Liver (tissue), 3 donors: ENCODE measurements at regions not wholly inside any gene's neighbourhood (a gene's known extent, or its start where the extent isn't known, plus 50 kb on each side); places are given as distances from the start of the nearest gene placed in this dataset.
"Not testable (repeated sequence)": the region's sequence is repeated elsewhere in the genome, so short reads cannot be mapped to it uniquely, and the experiment has no call there.

Source experiments
- ATF3 ChIP-seq: IDR thresholded peaks from 2 replicates; pipeline ENCODE4 v1.6.1; 2016; ENCODE audit warnings: antibody characterized with exemption
- CTCF ChIP-seq: fragments of 150-350 bp; IDR thresholded peaks from 2 replicates; pipeline ENCODE4 v1.5.1; 2017; ENCODE audit warnings: improper control_type of control experiment, low read depth, low read length; ENCODE audit not compliant: missing input control
- FOXA1 ChIP-seq: IDR thresholded peaks from 2 replicates; pipeline ENCODE4 v1.6.1; 2016; ENCODE audit warnings: antibody characterized with exemption
- HNF4A ChIP-seq, 2 donors: conservative IDR thresholded peaks; 2 replicates each; pipeline ENCODE4 v1.6.1; 2016; ENCODE audit warnings: antibody characterized with exemption in 2 of 2, mild to moderate bottlenecking in 2 of 2
- HNF4G ChIP-seq: IDR thresholded peaks from 2 replicates; pipeline ENCODE4 v1.6.1; 2016; ENCODE audit warnings: antibody characterized with exemption
- JUND ChIP-seq, 2 donors: IDR thresholded peaks; 2 replicates each; pipeline ENCODE4 v1.6.1; 2016; ENCODE audit warnings: antibody characterized with exemption in 2 of 2
- MAX ChIP-seq: IDR thresholded peaks from 2 replicates; pipeline ENCODE4 v1.6.1; 2016; ENCODE audit warnings: antibody characterized with exemption
- RAD21 ChIP-seq, 2 donors: IDR thresholded peaks; 2 replicates each; pipeline ENCODE4 v1.6.1; 2016; ENCODE audit warnings: antibody characterized with exemption in 2 of 2, mild to moderate bottlenecking in 2 of 2
- TAF1 ChIP-seq: conservative IDR thresholded peaks from 2 replicates; pipeline ENCODE4 v1.6.1; 2016; ENCODE audit warnings: antibody characterized with exemption, mild to moderate bottlenecking
- ZBTB33 ChIP-seq: IDR thresholded peaks from 2 replicates; pipeline ENCODE4 v1.6.1; 2016; ENCODE audit warnings: antibody characterized with exemption
- donor health status: healthy.
- donor health status: healthy.

- TF ChIP-seq ZBTB33; CTCF; JUND (IDR thresholded peaks at IDR 0.05); HNF4G; TAF1; ATF3; MAX; RAD21 (IDR thresholded peaks at IDR 0.05); HNF4A (conservative IDR thresholded peaks at IDR 0.05); FOXA1: not testable (repeated sequence)
Observed at GRCh38 chr12:112712751-112713150, 78.8 kb upstream of the RPH3A start.
